ELF-1 (cell line): ENCODE measurements at regions not wholly inside any gene's neighbourhood (a gene's known extent, or its start where the extent isn't known, plus 50 kb on each side); places are given as distances from the start of the nearest gene placed in this dataset.
"Not testable (repeated sequence)": the region's sequence is repeated elsewhere in the genome, so short reads cannot be mapped to it uniquely, and the experiment has no call there.

Experiments used
- DNase-seq: peaks from one replicate; pipeline ENCODE4 v3.0.0-alpha.2; 2016; ENCODE audit warnings: low read depth, low spot score

DNA sequence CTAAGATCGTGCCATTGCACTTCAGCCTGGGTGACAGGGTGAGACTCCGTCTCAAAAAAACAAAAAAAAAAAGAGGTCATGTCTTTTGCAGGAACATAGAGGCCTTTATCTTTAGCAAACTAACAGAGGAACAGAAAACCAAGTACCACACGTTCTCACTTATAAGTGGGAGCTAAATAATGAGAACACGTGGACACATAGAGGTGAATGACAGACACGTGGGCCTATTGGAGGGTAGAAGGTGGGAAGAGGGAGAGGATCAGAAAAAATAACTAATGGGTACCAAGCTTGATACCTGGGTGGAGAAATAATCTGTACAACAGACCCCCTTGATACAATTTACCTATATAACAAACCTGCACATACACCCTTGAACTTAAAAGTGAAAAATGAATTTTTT is 401.4 kb upstream of the NAALADL2 start:
- DNase-seq: no peak

DNA sequence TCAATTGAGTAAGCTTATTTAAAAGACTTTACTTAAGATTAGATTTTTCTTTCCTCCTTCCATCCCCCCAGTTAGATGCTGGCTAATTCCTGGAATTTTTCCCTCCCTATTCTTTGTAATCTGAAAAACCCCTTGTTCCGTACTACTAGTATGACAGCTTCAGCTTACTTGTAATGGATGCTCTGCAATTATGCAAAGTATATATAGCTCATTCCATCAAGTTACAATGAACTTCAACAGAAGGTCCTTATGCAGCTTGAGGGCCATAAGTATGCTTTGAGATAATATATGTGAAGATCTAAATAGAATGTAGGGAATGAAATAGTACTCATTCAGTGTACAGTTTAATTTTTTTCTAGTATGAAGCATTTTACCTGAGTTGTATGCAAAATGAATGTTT is 398.3 kb upstream of the NAALADL2 start:
- no peak for DNase-seq

DNA sequence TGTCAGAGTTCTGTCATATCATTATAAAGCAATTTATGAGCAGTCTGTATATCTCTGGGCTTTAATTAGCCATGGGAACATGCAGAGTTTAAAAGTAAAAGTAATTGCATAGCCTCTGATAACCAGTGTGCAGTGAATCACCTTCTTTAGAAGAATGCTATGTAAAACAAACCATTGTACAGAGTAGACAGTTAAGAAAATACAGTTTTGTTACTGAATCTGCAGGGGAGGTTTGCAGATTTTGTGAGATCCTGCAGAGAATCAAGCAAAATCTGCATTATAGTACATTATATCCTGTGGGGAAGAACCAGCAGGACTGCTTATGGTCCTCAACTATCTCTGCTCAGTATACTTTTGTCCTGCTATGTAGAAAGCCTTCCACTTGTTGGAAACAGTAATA is 396.2 kb upstream of the NAALADL2 start:
- no peak for DNase-seq

GRCh38 chr3:174465177-174465576 is 394.0 kb upstream of the NAALADL2 start:
- DNase-seq: no peak

- DNase-seq: no peak
Measured at GRCh38 chr3:174466471-174467054, 392.6 kb upstream of the NAALADL2 start.

DNA sequence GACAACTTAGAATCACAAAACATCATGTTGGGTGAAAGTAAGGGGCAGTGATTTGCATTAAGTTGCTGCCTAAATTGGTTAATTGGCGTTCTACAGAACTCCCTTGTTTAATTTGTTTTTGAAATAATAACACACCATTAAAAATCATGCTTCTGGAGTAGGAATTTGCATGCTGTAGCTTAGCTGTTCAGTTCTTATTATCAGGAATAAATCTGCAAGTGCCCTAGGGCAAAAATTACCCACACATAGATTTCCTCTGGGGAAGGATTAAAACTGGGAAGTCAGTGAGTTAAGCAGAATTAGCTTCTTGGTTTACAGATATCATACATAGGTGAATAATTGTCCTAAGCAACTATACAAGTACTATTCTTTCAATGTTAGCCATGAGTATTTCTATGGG is 381.6 kb upstream of the NAALADL2 start:
- DNase-seq: no peak

GRCh38 chr3:174480767-174481166 is 378.4 kb upstream of the NAALADL2 start:
- no peak for DNase-seq

DNA sequence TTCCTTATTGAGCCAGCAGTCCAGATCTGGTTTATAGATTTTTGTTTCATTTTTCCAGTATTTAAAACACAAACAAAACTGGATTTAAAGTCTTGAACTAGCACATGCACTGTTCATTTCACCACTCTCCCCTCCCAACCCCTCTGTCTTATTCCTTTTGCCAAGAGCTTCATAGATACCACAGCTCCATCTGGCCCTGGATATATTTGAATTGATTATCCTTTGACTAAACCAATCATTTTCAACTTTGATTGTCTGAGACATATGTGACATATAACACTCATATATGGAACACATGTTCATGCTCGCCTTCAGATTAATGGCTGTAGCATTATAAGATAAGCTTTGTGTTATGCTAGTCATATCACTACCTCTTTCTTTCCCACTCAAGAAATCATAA is 376.6 kb upstream of the NAALADL2 start:
- DNase-seq: no peak

GRCh38 chr3:174483254-174483653 is 375.9 kb upstream of the NAALADL2 start:
- no peak for DNase-seq

- not testable (repeated sequence) for DNase-seq
Measured at GRCh38 chr3:174483856-174484255, 375.3 kb upstream of the NAALADL2 start.

DNA sequence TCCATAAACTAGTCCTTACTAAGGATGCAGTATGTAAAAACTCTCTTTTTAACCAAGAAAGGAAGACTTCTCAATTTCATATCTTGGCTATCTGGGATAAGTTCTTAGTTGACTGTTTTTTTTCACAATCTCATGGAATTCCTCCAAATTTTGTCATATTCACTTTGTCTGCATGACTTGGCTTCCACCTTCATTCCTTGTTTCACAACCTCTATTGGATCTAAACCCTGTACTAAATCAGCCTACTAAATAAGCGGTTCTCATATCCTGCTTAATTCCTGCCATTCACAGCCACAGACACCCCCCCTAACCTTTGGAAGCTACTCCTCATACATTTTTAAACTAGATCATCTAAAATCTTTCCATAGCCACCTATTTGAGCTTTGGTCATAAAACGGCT is 370.6 kb upstream of the NAALADL2 start:
- no peak for DNase-seq

DNA sequence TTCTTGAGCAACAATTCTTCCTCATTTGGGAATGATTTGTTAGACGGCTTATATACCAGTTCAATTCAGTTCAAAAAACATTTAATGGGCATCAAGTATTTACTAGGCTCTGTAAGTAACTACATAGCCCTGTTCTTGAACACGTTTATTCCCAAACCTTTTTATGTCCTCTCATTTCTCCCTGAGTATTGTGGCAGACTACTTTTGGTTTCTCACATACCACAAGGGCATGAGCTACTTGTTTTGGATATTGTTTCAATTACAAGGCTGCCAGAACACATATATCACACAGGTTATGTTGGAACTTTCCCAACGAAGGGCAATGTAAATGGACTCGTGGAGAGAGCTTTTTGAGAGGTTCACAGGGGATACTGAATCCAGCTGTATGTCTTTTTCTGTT is 363.8 kb upstream of the NAALADL2 start:
- no peak for DNase-seq

DNA sequence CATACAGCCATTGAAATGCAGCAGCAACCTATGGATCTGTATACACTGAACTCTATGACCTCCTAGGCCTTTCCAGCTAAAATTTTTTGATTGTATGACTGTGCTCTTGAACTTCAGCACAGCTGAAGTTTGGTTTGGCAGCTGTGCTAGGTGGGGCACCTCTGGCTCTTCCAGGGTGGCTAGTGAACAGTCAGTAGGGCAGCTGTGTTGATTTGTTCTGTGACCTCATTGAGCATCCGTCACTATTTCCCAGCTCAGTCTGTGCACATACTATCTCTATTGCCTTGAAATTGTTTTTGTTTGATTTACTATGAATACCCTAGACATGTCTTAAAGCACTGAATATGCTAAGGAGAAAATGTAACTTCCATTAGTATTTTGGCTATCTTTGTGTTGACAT is 363.2 kb upstream of the NAALADL2 start:
- DNase-seq: no peak

- DNase-seq: no peak
Measured at GRCh38 chr3:174498638-174499037, 360.5 kb upstream of the NAALADL2 start.

DNA sequence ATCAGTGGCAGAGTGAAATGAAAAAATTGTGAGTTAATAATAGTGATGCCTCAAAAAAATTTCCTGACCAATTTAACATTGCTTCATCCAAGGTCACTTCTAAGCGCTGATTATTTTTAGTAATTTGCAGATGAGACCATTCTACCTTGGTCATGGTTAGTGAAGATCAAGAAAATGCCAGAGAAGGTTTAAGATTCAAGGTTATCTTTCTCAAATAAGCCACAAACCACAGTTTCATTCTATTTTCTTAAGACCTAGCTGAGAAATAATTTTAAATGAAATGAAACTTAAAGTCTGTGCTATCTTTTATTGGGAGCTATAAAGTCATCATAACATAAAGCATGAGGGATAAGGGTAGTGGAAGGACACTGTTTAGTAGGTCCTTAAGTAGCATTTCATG is 353.9 kb upstream of the NAALADL2 start:
- DNase-seq: no peak

DNA sequence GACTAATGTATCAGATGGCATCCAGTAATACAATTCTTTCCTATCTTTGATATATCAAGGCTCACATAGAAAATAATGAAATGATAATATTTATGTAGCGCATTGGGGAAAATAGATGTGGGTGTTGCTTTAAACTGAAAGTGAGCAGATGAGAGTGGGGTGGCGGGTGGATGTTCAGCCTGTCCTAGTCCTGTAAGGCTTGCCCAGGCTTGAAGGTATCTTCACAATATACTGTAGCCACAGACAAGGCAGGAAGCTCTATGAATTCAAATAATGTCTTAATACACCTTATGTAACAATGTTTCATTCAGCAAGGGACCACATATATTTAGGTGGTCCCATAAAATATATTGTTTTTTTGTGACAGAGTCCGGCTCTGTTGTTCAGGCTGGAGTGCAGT is 334.9 kb upstream of the NAALADL2 start:
- no peak for DNase-seq

- DNase-seq: peak; percentile 9
Measured at GRCh38 chr3:174529298-174529697, 329.8 kb upstream of the NAALADL2 start.

- DNase-seq: no peak
Measured at GRCh38 chr3:174531262-174531982, 327.7 kb upstream of the NAALADL2 start.

GRCh38 chr3:174532216-174532615 is 326.9 kb upstream of the NAALADL2 start:
- DNase-seq: no peak

- no peak for DNase-seq
Measured at GRCh38 chr3:174532776-174533175, 326.4 kb upstream of the NAALADL2 start.

DNA sequence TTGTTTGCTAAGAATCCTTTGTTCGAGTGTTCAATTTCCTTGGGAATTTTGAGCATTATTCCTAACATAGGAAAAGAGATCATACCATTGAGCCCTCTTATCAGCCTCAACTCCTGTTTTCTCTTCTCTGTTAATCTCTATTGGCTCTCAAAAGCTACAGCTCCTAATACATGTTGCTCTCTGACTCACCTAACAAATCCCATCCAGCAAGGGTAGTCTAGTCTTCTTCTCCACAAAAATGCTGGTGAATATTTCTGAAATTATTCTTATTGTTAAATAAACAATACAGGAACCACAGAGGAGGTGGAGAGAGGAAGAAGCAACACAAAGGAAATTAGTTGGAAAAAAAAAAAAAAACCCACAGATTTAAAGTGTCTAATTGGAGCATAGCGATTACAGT is 325.8 kb upstream of the NAALADL2 start:
- DNase-seq: no peak

- no peak for DNase-seq
Measured at GRCh38 chr3:174536319-174536718, 322.8 kb upstream of the NAALADL2 start.

DNA sequence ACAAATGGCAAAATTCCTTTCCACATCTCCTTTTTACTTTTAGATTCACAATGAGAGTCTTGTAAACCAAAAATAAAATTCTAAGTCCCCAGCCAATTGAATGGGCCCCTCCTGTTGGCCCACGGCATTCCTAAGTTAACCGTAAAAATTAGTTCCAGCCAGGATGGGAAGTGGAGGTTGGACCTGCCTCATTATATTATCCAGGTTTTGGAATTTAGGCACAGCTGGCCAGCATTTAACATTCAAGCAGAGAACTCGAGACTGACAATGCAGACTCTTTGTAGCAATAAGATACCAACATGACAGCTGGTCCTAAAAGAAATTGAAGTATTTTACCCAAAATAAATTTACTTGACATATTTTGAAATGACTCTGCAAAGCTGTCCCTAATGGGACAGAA is 321.0 kb upstream of the NAALADL2 start:
- DNase-seq: no peak
